Right renal pelvis (tissue), 4 donors: ENCODE measurements at regions not wholly inside any gene's neighbourhood (a gene's known extent, or its start where the extent isn't known, plus 50 kb on each side); places are given as distances from the start of the nearest gene placed in this dataset.
"Not testable (repeated sequence)": the region's sequence is repeated elsewhere in the genome, so short reads cannot be mapped to it uniquely, and the experiment has no call there.

Experiments
- DNase-seq, 4 donors: peaks; one replicate each; pipeline ENCODE4 v3.0.0-alpha.2; 2013; ENCODE audit warnings: low read depth in 4 of 4, low spot score in 3 of 4, missing footprints in 1 of 4

GRCh38 chr6:170037541-170038250 lies 253.2 kb downstream of the DLL1 start:
- DNase-seq: no peak

GRCh38 chr6:170036916-170037315 lies 254.0 kb downstream of the DLL1 start:
- no peak for DNase-seq

DNA sequence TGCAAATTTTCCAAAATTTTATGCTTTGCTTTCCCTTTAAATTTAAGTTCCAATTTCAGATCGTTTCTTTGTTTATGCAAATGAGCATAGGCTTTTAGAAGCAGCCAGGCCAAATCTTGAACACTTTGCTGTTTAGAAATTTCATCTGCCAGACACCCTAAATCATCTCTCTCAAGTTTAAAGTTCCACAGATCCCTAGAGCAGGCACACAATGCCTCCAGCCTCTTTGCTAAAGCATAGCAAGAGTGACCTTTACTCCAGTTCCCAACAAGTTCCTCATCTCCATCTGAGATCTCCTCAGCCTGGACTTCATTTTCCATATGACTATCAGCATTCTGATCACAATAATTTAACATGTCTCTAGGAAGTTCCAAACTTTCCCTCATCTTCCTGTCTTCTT lies 254.5 kb downstream of the DLL1 start:
- DNase-seq: not testable (repeated sequence)

- no peak for DNase-seq
Measured at GRCh38 chr6:170035901-170036304, 255.0 kb downstream of the DLL1 start.

DNA sequence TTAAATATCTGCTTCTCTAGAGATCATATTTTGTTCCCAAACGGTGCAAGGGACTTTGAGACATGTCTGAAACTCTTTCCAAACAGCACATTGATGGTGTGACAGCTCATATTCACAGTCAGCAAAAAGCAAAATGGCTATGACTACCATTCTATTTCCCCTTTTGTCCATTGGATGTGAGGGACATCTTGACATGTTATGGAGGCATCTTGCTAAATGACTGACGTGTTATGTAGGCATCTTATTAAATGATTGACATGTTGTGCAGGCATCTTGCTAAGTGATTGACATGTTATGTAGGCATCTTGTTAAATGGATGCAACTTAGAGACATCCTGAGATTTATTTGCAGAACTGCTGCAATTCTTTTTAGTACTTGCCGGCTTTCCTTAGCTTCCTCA lies 255.8 kb downstream of the DLL1 start:
- DNase-seq: no peak

GRCh38 chr6:170034294-170034693 lies 256.6 kb downstream of the DLL1 start:
- DNase-seq: no peak

- DNase-seq: no peak
Measured at GRCh38 chr6:170033666-170034065, 257.2 kb downstream of the DLL1 start.

DNA sequence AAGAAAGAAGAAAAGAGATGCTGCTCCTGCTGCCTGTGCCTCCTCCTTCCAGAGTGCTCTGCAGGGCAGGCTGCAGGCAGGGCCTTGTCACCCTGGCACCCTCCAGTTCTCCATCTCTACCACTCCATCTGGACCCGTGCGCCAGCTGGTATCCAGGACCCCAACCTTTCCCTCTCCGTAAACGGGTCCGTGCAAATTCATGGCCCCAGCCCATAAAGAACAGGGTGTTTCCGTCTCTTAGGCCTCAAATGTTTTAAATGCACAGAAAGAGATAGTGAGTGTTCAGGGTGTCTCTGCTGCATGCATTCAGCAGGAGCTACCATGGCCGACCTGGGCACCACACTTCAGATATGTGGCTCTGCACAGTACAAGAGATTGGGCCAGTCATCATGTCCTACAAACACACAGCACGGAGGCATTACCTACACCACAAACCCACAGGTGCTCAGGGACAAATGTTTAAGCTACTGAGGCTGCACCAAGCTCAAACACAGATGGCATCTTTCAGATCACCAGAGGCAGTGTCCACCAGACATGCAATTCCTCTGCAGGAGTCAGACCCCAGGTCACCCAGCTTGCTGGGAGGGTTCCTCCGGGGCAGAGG lies 258.1 kb downstream of the DLL1 start:
- no peak for DNase-seq

GRCh38 chr6:170032197-170032596 lies 258.7 kb downstream of the DLL1 start:
- DNase-seq: no peak

GRCh38 chr6:170031684-170032121 lies 259.2 kb downstream of the DLL1 start:
- DNase-seq: no peak

DNA sequence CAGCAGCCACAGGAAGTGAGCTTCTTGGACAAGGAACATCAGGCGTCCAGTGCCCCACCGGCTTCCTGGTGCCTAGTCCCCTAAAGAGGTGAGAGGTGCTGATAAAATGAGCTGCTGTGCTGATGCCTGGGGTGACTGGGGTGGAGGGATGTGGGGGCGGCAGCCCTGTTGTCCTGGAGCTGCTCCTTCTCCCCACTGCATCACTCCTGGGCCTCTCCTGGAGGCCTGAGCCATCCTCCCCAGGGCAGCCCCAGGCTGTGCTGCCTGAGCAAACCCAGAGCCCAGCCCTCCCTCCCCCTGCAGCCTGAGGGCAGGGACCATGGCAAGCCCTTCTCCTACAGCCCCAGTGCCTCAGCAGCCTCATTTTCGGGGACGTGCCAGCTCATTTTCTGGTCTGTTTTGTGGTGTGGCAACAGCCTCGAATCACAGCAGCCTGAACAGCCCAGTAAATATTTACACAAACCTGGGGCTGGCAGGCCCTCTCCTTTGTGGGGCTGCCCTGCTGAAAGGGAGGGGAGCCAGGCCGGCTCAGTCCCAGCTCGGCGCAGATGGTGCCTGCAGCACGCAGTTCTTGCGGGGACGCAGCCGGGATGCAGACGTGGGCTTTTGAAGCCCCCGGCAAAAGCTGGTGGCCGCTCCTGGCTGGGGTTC lies 259.9 kb downstream of the DLL1 start:
- no peak for DNase-seq

GRCh38 chr6:170030284-170030815 lies 260.5 kb downstream of the DLL1 start:
- no peak for DNase-seq

- no peak for DNase-seq
Measured at GRCh38 chr6:170029416-170030283, 261.2 kb downstream of the DLL1 start.

- no peak for DNase-seq
Measured at GRCh38 chr6:170028629-170029345, 262.1 kb downstream of the DLL1 start.

DNA sequence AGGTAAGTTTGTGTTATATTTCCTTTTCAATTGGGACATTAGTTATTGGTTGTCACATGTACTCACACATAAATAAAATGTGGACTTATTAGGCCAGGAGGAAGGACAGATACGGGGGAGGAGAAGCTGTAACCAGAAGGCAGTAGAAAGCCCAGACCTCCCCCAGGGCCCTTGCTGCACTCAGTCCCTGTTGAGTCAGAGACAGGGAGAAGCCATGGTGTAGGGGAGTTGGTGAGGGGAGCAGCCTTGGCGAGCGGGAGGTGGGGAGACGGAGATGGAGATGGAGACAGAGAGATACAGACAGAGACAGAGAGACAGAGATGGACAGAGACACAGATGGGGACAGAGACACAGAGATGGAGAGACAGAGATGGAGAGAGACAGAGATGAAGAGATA lies 263.2 kb downstream of the DLL1 start:
- no peak for DNase-seq

GRCh38 chr6:170026751-170027646 lies 263.9 kb downstream of the DLL1 start:
- DNase-seq: no peak

- DNase-seq: no peak
Measured at GRCh38 chr6:170025935-170026750, 264.7 kb downstream of the DLL1 start.

DNA sequence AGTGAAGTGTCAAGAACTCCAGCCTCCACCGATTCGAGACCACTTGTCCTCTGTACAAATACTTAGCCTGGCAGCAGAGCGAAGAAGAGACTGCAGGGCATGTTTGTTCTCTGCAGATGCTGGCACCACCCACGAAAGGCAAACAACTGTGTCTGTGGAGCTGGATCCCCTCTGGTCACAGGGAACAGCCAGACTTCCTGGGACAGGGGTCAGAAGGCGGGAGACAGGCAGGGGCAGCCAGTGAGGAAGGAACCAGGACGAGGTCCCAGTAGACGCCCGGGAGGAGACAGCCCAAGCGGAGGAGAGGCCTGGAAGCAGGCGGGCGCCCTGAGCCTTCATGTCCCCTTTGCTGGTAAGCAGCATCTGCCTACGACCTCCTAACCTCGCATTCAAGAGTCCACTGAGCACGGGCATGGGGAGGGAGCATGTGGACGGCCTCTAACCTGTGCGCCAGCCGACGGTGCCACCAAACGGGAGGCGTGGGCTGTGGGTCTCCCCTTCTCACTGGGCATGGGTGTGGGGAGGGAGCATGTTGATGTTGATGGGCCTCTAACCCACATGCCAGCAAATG lies 265.5 kb downstream of the DLL1 start:
- DNase-seq: no peak
